ENCODE measurements at regions not wholly inside any gene's neighbourhood (a gene's known extent, or its start where the extent isn't known, plus 50 kb on each side); places are given as distances from the start of the nearest gene placed in this dataset.
A peak's percentile ranks its signal among the peaks of the same experiment; 100 is the strongest.

DNA sequence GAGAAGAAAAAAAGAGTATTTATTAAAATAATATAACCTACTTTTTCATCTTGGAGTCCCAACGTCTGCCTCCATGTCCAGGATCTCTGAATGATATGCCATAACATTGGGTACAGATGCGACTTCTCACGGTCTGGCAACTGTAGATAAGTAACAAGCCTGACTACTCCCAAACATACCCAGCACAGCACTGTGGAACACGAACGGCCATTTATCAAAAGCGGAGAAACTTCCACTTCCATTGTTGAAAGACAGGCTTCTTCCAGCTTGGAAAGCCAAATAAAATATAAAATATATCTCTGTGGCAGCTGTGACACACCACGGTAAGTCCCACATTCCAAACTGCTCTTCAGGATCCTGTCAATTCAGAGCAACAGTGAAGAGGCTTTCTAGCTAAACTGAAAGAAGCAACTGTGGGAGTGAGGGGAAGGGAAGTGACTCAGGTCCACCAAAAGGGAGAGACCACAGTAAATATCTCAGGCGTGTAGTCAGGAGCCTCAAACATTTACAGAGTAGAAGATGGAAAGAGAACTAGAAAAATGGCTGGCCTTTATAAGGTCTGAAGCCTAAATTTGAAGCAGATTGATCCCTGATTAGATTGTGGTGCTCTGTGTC, 331.7 kb downstream of the LIG4 start:
- H3K4me3 Mint-ChIP-seq: no peak overlapping the region
- H3K27ac Mint-ChIP-seq: no peak overlapping the region
- H3K36me3 Mint-ChIP-seq (ENCODE audit: low read depth): no peaks in the 10 kb centered on the region
- no peaks in the 10 kb centered on the region for H3K4me1 Mint-ChIP-seq (ENCODE audit: low read depth)
- peaks cover 3% of the 10 kb centered on the region for H3K9me3 Mint-ChIP-seq
- H3K27me3 Mint-ChIP-seq: no peaks in the 10 kb centered on the region

DNA sequence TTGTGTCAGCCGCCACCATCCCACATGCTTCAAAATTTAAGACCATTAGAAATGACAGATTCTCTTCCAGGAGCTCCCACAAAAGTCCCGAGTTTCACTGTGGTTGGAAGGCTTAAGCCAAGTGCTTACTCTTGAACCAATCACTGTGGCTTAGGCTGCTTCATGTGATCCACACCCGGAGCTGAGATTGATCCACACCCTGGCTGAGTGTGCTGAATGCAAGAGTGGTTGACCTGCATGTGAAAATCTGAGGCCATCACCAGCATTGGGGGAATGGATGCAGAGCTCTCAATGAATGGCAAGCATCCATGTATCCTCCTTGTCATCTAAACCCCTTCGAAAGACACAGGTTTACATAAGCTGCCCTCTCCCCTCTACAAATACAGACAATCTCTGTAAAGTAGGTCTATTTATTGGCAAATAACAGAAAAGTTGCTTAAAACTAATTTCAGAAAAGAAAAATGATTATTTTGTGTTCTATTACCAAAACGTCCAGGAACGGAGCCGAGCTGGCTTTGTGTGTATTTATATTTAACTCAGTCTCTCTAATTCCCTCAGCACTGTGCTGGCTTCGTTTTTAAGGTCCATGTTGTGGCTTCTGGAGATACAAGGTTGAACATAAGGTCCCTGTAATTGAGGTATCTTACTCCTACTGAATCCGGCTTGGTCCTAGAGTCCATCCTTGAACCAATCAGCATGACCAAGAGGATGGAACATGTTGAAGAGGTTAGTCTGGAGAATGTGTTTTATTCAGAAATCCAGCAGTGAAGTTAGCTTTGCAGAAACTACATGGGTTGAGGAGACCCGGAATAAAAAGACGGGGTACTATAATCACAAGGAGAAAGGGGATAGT, 332.4 kb downstream of the LIG4 start:
- no peaks in the 10 kb centered on the region for H3K27me3 Mint-ChIP-seq
- no peaks in the 10 kb centered on the region for H3K36me3 Mint-ChIP-seq (ENCODE audit: low read depth)
- no peak overlapping the region for H3K27ac Mint-ChIP-seq
- H3K4me1 Mint-ChIP-seq (ENCODE audit: low read depth): no peaks in the 10 kb centered on the region
- peaks cover 6% of the 10 kb centered on the region for H3K9me3 Mint-ChIP-seq
- H3K4me3 Mint-ChIP-seq: no peak overlapping the region

DNA sequence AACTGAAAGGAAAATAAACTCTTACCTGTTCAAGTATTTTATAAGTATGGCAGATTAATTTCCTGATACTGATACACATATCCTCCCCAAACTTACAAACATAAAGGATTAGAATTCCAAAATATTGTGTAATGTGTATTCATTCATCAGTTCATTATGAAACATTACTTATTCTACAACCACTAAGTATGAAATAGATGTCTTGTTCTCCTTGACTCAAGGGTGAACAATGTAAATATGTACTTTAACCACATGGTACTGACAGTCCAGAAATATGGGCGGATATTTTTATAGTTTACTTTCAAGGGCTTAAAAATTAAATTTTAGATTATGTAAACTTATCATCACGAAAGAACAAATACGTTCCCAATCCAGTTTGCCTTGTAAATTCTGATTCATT, 334.0 kb downstream of the LIG4 start:
- Mint-ChIP-seq H3K36me3 (ENCODE audit: low read depth) (no peaks in the 10 kb centered on the region), H3K27ac (no peak overlapping the region), H3K27me3 (no peaks in the 10 kb centered on the region), H3K4me1 (ENCODE audit: low read depth) (no peaks in the 10 kb centered on the region), H3K4me3 (no peak overlapping the region), H3K9me3 (peaks cover 6% of the 10 kb centered on the region)

DNA sequence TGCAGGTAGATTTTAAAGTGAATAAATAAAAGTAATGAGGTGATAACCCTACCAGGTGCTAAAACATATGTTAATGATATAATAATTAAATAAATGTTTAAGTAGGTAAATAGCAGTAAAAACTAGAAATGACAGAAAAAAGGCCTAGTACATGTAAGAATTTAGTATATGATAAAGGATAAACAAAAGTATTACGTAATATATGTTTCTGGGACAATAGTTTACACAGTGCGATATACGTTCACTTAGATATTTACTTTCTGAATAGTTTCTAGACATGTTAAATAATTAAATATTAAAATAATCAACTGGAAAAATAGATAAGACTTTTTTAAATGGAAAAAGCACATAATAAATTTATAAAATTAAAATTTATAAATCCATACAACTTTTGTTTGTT, 340.9 kb downstream of the LIG4 start:
- Mint-ChIP-seq H3K4me3 (no peak overlapping the region), H3K4me1 (ENCODE audit: low read depth) (no peaks in the 10 kb centered on the region), H3K27ac (no peak overlapping the region), H3K27me3 (peaks cover 13% of the 10 kb centered on the region), H3K9me3 (peaks cover 3% of the 10 kb centered on the region), H3K36me3 (ENCODE audit: low read depth) (no peaks in the 10 kb centered on the region)

DNA sequence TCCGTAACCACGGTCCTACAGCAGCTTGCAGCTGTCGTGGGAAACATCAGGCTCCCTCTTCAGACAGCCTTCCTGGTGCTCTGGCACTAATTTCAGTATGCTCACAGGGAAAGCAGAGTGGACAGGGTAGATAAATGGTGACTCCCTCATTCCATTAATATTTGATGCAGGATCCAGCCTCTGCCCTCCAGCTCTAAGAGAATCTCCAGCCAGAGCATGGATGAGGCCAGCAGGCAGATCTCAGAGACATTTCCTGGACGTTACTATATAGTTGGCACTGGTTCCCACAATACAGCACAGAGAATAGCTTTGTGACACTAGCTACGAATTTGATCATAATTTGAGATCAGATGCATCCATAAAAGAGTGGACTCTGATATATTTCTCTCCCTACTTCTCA, 341.4 kb downstream of the LIG4 start:
- H3K4me3 Mint-ChIP-seq: no peak overlapping the region
- H3K27me3 Mint-ChIP-seq: peaks cover 18% of the 10 kb centered on the region
- no peak overlapping the region for H3K27ac Mint-ChIP-seq
- H3K9me3 Mint-ChIP-seq: peaks cover 3% of the 10 kb centered on the region
- H3K36me3 Mint-ChIP-seq (ENCODE audit: low read depth): no peaks in the 10 kb centered on the region
- no peaks in the 10 kb centered on the region for H3K4me1 Mint-ChIP-seq (ENCODE audit: low read depth)

GRCh38 chr13:107870400-107870799, 344.9 kb downstream of the LIG4 start:
- peaks cover 41% of the 10 kb centered on the region for H3K27me3 Mint-ChIP-seq
- no peaks in the 10 kb centered on the region for H3K36me3 Mint-ChIP-seq (ENCODE audit: low read depth)
- no peak overlapping the region for H3K4me3 Mint-ChIP-seq
- H3K27ac Mint-ChIP-seq: no peak overlapping the region
- H3K4me1 Mint-ChIP-seq (ENCODE audit: low read depth): peaks cover 4% of the 10 kb centered on the region
- no peaks in the 10 kb centered on the region for H3K9me3 Mint-ChIP-seq

DNA sequence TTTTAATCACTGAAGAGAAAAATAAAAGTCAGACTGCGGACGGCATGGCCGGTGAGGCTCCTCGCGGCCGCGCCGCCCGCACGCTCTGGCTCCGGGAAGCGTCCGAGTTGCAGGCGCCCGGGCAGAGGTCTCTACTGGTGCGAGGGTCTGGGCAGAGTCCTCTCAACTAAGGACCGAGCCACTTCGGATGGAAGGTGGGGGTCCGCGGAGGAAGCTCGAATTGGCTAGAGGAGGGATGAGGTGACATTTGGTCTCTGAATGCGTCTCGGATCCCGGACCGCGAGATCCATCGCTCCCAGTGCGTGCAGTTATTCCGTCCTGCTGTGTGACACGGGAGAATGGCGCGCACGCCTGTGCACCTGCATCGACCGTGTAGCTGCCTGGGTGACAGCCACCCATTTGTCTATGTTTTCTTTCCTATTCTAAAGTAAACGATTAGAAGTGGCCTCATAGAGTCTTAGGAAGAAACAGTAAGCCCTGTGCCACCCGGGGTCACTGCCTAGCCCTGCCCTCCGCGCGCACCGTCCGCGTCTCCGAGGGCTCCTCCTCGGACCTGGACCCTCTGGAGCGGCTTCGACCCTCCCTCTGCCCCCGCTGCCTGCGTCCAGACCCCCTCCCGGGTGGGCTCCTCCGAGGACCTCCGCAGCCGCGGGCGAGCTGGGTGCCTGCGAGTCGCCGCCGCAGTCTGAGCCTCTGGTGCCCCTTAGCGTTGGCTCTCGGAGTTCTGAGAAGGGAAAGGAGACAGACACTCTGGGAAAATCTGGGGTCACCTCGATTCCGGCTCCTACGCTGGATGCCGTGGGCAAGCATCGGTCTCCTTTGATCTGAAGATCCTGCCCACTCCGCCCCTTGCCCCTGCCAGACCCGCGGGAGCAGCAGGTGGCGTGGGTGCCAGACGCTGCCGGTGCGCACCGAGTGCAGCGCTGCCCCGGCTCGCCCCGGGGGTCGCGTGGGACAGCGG, 347.4 kb downstream of the LIG4 start:
- H3K9me3 Mint-ChIP-seq: peaks cover 10% of the 10 kb centered on the region
- H3K36me3 Mint-ChIP-seq (ENCODE audit: low read depth): no peaks in the 10 kb centered on the region
- peak overlapping the region; percentile 59 for H3K4me3 Mint-ChIP-seq
- H3K27ac Mint-ChIP-seq: no peak overlapping the region
- H3K27me3 Mint-ChIP-seq: peaks cover 64% of the 10 kb centered on the region
- H3K4me1 Mint-ChIP-seq (ENCODE audit: low read depth): peaks cover 4% of the 10 kb centered on the region

- Mint-ChIP-seq H3K27ac (no peak overlapping the region), H3K9me3 (peaks cover 10% of the 10 kb centered on the region), H3K27me3 (peaks cover 64% of the 10 kb centered on the region), H3K4me1 (ENCODE audit: low read depth) (peaks cover 4% of the 10 kb centered on the region), H3K4me3 (peak overlapping the region; percentile 59), H3K36me3 (ENCODE audit: low read depth) (no peaks in the 10 kb centered on the region)
These were observed 348.3 kb downstream of the LIG4 start for GRCh38 chr13:107866941-107867623.

DNA sequence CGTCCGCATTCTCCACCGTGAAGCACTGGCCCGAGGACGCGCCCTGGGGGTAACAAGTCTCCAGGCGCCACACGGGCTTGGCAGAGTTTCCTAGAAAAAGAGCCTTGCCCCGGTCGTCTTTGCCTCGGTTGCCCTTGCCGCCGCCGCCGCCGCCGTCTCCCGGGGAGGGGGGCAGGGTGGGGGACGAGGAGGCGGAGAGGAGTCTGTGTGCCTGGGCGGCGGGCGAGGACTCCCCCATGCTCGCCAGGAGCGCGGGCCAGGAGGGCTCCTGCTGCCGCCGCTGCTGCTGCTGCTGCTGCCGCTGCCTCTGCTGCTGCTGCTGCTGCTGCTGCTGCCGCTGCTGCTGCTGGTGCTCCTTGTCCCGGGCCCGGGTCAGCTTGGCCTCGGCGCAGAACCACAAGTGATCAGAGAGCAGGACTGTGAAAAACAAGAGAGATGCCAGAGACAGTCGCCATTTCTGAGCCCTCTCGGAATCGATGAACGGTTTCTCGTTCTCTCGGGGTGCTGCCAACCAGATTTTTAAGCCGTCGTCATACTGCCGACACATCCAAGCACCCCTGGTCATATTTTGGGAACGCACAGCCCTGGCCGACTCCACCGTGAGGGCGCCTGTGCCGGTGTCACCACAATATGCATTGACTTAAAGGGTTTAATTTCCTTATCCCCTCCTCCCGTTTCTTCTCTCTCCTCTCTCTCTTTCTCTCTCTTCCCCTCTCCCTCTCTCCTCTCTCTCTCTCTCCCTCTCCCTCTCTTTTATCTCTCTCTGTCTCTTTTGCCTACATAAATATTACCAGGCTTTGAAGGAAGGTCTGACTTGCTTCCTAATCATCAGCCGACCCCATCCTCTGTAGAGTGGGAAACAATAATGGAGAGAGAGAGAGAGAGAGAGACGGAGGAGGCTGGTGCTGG, 349.1 kb downstream of the LIG4 start:
- H3K4me3 Mint-ChIP-seq: peak overlapping the region; percentile 45

DNA sequence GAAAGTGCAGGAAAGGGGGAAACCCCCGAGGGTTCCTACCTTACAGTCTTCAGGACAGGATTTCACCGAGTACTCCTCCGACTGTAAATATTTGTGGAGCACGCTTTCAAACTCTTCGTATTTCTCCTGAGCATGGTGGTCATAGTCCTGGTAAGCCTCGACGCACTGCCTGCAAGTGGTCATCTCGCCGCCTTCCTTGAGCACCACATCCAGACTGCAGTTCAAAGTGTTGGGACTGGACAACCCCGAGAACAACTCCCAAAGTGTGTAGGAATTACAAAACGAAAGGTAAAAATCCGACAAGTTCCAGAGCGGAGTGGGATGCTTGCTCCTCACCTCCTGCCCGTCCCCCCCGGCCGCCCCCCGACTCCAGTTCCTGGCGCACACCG, 349.7 kb downstream of the LIG4 start:
- Mint-ChIP-seq H3K9me3 (peaks cover 10% of the 10 kb centered on the region), H3K4me1 (ENCODE audit: low read depth) (peaks cover 4% of the 10 kb centered on the region), H3K27me3 (peaks cover 60% of the 10 kb centered on the region), H3K4me3 (no peak overlapping the region), H3K36me3 (ENCODE audit: low read depth) (no peaks in the 10 kb centered on the region), H3K27ac (no peak overlapping the region)

More for the DNA sequence above, 349.1 kb downstream of the LIG4 start:
- Mint-ChIP-seq H3K27ac (no peak overlapping the region), H3K9me3 (peaks cover 10% of the 10 kb centered on the region), H3K36me3 (ENCODE audit: low read depth) (no peaks in the 10 kb centered on the region), H3K27me3 (peaks cover 64% of the 10 kb centered on the region), H3K4me1 (ENCODE audit: low read depth) (peaks cover 4% of the 10 kb centered on the region)

GRCh38 chr13:107865318-107865575, 350.1 kb downstream of the LIG4 start:
- peaks cover 10% of the 10 kb centered on the region for H3K9me3 Mint-ChIP-seq
- H3K36me3 Mint-ChIP-seq (ENCODE audit: low read depth): no peaks in the 10 kb centered on the region
- no peak overlapping the region for H3K4me3 Mint-ChIP-seq
- peaks cover 4% of the 10 kb centered on the region for H3K4me1 Mint-ChIP-seq (ENCODE audit: low read depth)
- H3K27ac Mint-ChIP-seq: no peak overlapping the region
- H3K27me3 Mint-ChIP-seq: peaks cover 56% of the 10 kb centered on the region

- Mint-ChIP-seq H3K4me1 (ENCODE audit: low read depth) (peaks cover 4% of the 10 kb centered on the region), H3K27me3 (peaks cover 51% of the 10 kb centered on the region), H3K9me3 (peaks cover 10% of the 10 kb centered on the region), H3K27ac (no peak overlapping the region), H3K36me3 (ENCODE audit: low read depth) (no peaks in the 10 kb centered on the region), H3K4me3 (no peak overlapping the region)
These were observed 350.6 kb downstream of the LIG4 start for GRCh38 chr13:107864543-107865317.

DNA sequence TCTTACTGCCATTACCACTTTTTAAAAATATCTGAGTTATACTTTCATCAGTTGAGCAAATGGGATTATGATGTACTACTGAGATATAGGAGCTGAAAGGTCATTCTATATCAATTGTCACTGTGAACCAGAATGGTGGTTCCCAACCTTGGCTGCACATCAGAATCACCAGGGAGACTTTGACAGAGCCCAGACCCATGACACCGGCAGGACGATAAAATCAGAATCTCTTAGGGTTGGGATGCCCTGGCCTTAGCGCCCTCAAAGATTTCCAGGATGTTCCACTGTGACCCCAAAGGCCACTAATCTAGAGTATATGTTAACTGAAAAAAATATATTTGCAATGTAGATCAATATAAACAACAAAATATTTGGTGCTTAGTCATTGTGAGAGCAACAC, 355.1 kb downstream of the LIG4 start:
- Mint-ChIP-seq H3K9me3 (peaks cover 17% of the 10 kb centered on the region), H3K27me3 (peaks cover 21% of the 10 kb centered on the region), H3K4me1 (ENCODE audit: low read depth) (no peaks in the 10 kb centered on the region), H3K4me3 (no peak overlapping the region), H3K36me3 (ENCODE audit: low read depth) (no peaks in the 10 kb centered on the region), H3K27ac (no peak overlapping the region)

Measured in stimulated activated naive CD8-positive, alpha-beta T cell treated with anti-CD3 and anti-CD28 coated beads, Interleukin-15, Interleukin-2, amounts not matched to agents 100 ng/mL and 50 ng/mL, for 24 hours (primary cell).